Type B pancreatic cell (in vitro differentiated cells): ENCODE measurements at regions not wholly inside any gene's neighbourhood (a gene's known extent, or its start where the extent isn't known, plus 50 kb on each side); places are given as distances from the start of the nearest gene placed in this dataset.
"Not testable (repeated sequence)": the region's sequence is repeated elsewhere in the genome, so short reads cannot be mapped to it uniquely, and the experiment has no call there.

Experiments
- DNase-seq: peaks from one replicate; pipeline ENCODE4 v3.0.0; 2021; ENCODE audit warnings: mixed read lengths; ENCODE audit not compliant: unreplicated experiment; ENCODE audit errors: extremely low spot score
- H3K27ac Mint-ChIP-seq: 2 replicates; pipeline ENCODE4 v1.8.0; 2021; ENCODE audit warnings: mild to moderate bottlenecking, mixed read lengths
- H3K27me3 Mint-ChIP-seq: 2 replicates; pipeline ENCODE4 v1.8.0; 2021; ENCODE audit warnings: mixed read lengths
- H3K36me3 Mint-ChIP-seq: 2 replicates; pipeline ENCODE4 v1.8.0; 2021; ENCODE audit warnings: mixed read lengths
- H3K4me1 Mint-ChIP-seq: one replicate; pipeline ENCODE4 v1.8.0; 2021; ENCODE audit warnings: mixed read lengths; ENCODE audit not compliant: unreplicated experiment
- H3K4me3 Mint-ChIP-seq: 2 replicates; pipeline ENCODE4 v1.8.0; 2021; ENCODE audit warnings: mild to moderate bottlenecking, mixed read lengths
- H3K9me3 Mint-ChIP-seq: 2 replicates; pipeline ENCODE4 v1.8.0; 2021; ENCODE audit warnings: mixed read lengths
- TF ChIP-seq, protein P1 (sequence below): fragments of 200-600 bp; sonication (generic); conservative IDR thresholded peaks from 2 replicates; pipeline ENCODE4 v1.5.0; 2021; ENCODE audit warnings: antibody characterized with exemption, mild to moderate bottlenecking

DNA sequence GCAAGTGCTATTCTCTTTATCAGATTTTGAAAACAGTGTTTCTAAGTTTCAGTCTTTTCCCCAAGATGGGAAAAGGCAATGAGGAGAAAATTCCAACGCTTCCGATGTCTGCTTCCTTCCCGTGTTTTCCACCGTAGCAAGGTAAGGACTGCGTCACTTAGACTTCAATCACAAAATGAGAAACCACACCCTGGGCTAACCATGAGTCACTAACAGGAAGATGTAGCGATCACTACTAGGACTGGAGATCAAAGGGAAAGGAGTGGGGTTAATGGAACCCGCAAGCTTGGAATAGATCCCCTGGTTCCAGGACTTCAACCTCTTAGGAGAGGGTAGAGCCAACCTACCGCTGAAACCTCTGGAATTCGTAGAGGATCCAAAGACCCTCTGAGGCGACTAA lies 250.7 kb upstream of the ZFP42 start:
- Mint-ChIP-seq H3K36me3 (no peaks in the 10 kb centered on the region), H3K4me1 (no peaks in the 10 kb centered on the region), H3K27ac (no peak overlapping the region), H3K4me3 (no peak overlapping the region), H3K27me3 (no peaks in the 10 kb centered on the region), H3K9me3 (no peaks in the 10 kb centered on the region)
- no peak for DNase-seq
- TF ChIP-seq, protein P1, sequence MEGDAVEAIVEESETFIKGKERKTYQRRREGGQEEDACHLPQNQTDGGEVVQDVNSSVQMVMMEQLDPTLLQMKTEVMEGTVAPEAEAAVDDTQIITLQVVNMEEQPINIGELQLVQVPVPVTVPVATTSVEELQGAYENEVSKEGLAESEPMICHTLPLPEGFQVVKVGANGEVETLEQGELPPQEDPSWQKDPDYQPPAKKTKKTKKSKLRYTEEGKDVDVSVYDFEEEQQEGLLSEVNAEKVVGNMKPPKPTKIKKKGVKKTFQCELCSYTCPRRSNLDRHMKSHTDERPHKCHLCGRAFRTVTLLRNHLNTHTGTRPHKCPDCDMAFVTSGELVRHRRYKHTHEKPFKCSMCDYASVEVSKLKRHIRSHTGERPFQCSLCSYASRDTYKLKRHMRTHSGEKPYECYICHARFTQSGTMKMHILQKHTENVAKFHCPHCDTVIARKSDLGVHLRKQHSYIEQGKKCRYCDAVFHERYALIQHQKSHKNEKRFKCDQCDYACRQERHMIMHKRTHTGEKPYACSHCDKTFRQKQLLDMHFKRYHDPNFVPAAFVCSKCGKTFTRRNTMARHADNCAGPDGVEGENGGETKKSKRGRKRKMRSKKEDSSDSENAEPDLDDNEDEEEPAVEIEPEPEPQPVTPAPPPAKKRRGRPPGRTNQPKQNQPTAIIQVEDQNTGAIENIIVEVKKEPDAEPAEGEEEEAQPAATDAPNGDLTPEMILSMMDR: no peak

DNA sequence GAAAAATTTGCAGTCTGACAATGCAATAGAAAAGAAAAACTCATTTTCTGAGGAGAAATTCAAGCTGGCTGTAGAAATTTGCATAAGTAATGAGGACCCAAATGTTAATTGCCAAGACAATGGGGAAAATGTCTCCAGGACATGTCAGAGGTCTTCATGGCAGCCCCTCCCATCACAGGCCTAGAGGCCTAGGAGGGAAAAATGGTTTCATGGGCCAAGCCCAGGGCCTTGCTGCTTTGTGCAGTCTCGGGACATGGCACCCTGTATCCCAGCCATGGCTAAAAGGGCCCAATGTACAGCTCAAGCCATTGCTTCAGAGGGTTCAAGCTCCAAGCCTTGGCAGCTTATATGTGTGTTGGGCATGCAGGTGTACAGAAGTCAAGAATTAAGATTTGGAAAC lies 244.9 kb upstream of the ZFP42 start:
- not testable (repeated sequence) for H3K9me3 Mint-ChIP-seq, H3K4me3 Mint-ChIP-seq, H3K4me1 Mint-ChIP-seq, H3K36me3 Mint-ChIP-seq, DNase-seq, H3K27ac Mint-ChIP-seq, H3K27me3 Mint-ChIP-seq

DNA sequence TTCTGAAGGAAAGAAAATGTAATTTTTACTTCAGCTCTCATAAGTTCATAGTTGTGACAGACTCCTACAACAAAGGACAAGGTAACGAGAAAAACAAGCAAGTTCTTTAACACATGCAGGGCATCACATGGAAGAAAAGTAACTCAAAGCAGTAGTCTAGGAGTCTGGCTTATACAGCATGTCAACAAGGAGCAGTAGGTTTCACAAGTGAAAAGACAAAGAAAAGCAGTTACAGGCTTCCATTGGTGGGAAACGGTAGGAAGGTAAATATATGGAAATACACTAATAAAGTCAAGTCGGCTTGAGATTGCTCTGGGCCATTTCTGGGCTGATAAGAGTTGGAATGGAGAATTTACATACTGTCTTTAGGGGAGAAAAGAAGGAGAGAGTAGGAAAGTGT lies 228.4 kb upstream of the ZFP42 start:
- Mint-ChIP-seq H3K36me3 (no peaks in the 10 kb centered on the region), H3K4me1 (no peaks in the 10 kb centered on the region), H3K27me3 (no peaks in the 10 kb centered on the region), H3K27ac (no peak overlapping the region), H3K4me3 (no peak overlapping the region), H3K9me3 (no peaks in the 10 kb centered on the region)
- TF ChIP-seq, protein P1: no peak
- no peak for DNase-seq

DNA sequence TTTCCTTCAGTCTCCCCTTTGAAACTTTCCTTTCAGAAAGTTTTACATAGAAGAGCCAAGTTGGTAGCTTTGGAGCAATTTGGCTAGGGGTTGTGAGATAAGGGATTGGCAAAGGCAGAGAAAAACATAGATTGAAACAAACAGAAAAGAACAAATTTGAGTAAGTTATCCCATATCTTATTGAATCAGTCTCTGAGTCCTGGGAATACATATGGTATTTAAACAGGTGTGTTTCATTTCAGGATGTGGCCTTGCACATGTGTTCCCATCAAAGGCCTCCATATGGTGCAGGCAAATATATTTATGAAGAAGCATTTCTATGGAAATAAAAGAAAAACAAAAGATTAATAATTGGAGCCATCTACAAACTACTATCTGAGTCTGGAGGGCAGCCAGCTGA lies 227.9 kb upstream of the ZFP42 start:
- no peak overlapping the region for H3K4me3 Mint-ChIP-seq
- H3K9me3 Mint-ChIP-seq: no peaks in the 10 kb centered on the region
- DNase-seq: no peak
- no peaks in the 10 kb centered on the region for H3K4me1 Mint-ChIP-seq
- H3K27ac Mint-ChIP-seq: no peak overlapping the region
- H3K36me3 Mint-ChIP-seq: no peaks in the 10 kb centered on the region
- no peaks in the 10 kb centered on the region for H3K27me3 Mint-ChIP-seq
- TF ChIP-seq, protein P1: no peak

DNA sequence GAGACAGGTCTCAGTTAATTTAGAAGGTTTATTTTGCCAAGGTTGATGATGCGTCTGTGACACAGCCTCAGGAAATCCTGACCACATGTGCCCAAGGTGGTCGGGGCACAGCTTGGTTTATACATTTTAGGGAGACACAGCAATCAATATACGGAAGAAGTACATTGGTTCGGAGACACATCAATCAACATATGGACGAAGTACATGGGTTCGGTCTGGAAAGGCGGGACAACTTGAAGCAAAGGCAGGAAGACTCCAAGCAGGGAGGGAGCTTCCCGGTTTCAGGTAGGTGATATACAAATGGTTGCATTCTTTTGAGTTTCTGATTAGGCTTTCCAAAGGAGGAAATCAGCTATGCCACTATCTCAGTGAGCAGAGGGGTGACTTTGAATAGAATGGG lies 225.2 kb upstream of the ZFP42 start:
- no peaks in the 10 kb centered on the region for H3K36me3 Mint-ChIP-seq
- H3K4me3 Mint-ChIP-seq: no peak overlapping the region
- DNase-seq: no peak
- H3K27ac Mint-ChIP-seq: no peak overlapping the region
- TF ChIP-seq, protein P1: no peak
- H3K4me1 Mint-ChIP-seq: no peaks in the 10 kb centered on the region
- no peaks in the 10 kb centered on the region for H3K9me3 Mint-ChIP-seq
- no peaks in the 10 kb centered on the region for H3K27me3 Mint-ChIP-seq

DNA sequence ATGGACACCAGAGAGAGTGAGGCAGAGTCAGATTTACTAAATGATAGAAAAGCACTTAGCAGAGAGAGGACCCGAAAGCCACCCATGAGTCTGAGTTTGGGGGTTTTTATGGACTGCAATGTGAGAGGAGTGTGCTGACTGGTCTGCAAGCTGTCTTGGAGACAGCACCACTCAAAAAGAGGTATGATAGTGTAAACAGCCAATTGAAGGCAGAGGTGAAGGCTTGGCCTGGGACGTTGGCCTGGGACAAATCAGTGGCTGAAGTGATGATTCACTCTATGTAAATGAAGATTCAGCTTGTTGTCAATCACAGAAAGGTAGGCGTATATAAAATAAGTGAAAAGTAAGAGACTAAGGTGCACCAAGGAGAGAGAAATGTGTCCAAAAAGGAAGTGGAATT lies 217.6 kb upstream of the ZFP42 start:
- TF ChIP-seq, protein P1: no peak
- no peak overlapping the region for H3K4me3 Mint-ChIP-seq
- no peaks in the 10 kb centered on the region for H3K27me3 Mint-ChIP-seq
- no peaks in the 10 kb centered on the region for H3K9me3 Mint-ChIP-seq
- no peak overlapping the region for H3K27ac Mint-ChIP-seq
- H3K36me3 Mint-ChIP-seq: no peaks in the 10 kb centered on the region
- H3K4me1 Mint-ChIP-seq: no peaks in the 10 kb centered on the region
- no peak for DNase-seq
